Adrenal gland (tissue), 5 donors: ENCODE measurements at regions not wholly inside any gene's neighbourhood (a gene's known extent, or its start where the extent isn't known, plus 50 kb on each side); places are given as distances from the start of the nearest gene placed in this dataset.

Experiments used
- CTCF ChIP-seq, 6 experiments: fragments of 450-650 bp in 4 of 6; fragments of 200-600 bp in 2 of 6; sonication (generic) in 1 of 6; IDR thresholded peaks; 1 replicate in 5 of 6; 2 replicates in 1 of 6; pipeline versions ENCODE4 v1.5.1 to v1.8.0; 2016 to 2021; ENCODE audit warnings: antibody characterized with exemption in 6 of 6, mild to moderate bottlenecking in 2 of 6, moderate library complexity in 1 of 6
- POLR2A ChIP-seq, 2 donors: fragments of 450-650 bp; IDR thresholded peaks; one replicate each; pipeline ENCODE4 v1.6.1; 2017; ENCODE audit warnings: antibody characterized with exemption in 2 of 2, mild to moderate bottlenecking in 2 of 2, moderate library complexity in 1 of 2
- donor health status: DM: no; HTN: no; CAD: no.

GRCh38 chr5:120985526-120985925 is 521.4 kb downstream of the PRR16 start:
- TF ChIP-seq CTCF (IDR thresholded peaks at IDR 0.05) (no peak), POLR2A (IDR thresholded peaks at IDR 0.05) (no peak)
